ENCODE measurements at regions not wholly inside any gene's neighbourhood (a gene's known extent, or its start where the extent isn't known, plus 50 kb on each side); places are given as distances from the start of the nearest gene placed in this dataset.

DNA sequence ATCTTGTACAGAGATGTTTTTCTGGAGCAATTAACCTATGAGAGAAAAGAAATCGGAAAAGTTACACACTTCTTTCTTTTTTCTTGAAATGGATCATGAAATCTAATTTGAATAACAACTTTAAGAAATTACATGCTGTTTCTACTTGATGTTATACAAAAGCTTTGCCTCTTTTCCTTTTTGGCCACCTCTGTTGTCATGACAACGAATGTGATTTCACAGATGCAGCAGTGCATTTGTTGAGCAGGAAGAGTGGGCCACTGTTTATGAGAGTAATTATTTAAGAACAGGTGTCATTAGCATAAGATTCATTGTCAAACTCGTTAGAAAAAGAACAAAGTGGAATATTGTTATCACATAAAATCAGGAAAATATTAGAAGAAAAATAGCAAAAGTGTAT is 148.3 kb upstream of the IMPG1 start:
- TF ChIP-seq MAX (IDR thresholded peaks at IDR 0.05; ENCODE audit: insufficient read depth, insufficient read length) (no peak), MYC (IDR thresholded peaks at IDR 0.05; ENCODE audit: low read depth, low read length) (no peak), CTCF (IDR thresholded peaks at IDR 0.05; ENCODE audit: extremely low read depth in 1 of 2, insufficient read depth in 1 of 2, low read depth in 1 of 2, low read length in 2 of 2) (no peak), JUN (IDR thresholded peaks at IDR 0.05; ENCODE audit: borderline replicate concordance, insufficient read depth, insufficient read length, low read depth) (no peak), POLR2AphosphoS5 (IDR thresholded peaks at IDR 0.05; ENCODE audit: insufficient read depth, low read depth, low read length) (no peak), POLR2A (IDR thresholded peaks at IDR 0.05; ENCODE audit: low read depth, low read length) (no peak), EZH2 (IDR thresholded peaks at IDR 0.05; ENCODE audit: borderline replicate concordance, low read depth, low read length, severe bottlenecking) (no peak), FOS (IDR thresholded peaks at IDR 0.05; ENCODE audit: borderline replicate concordance, insufficient read depth, low read length) (no peak), GATA2 (IDR thresholded peaks at IDR 0.05; ENCODE audit: insufficient read depth, insufficient read length, low read depth, low read length) (no peak)

Data from endothelial cell of umbilical vein (primary cell).